HepG2 (cell line): ENCODE measurements at regions not wholly inside any gene's neighbourhood (a gene's known extent, or its start where the extent isn't known, plus 50 kb on each side); places are given as distances from the start of the nearest gene placed in this dataset.

Source experiments
- ATAC-seq: fragments of 200-7000 bp; cut with Tn5 transposase; 3 replicates; pipeline ENCODE4 v1.9.1; 2020; ENCODE audit warnings: mild to moderate bottlenecking, moderate library complexity
- BruUV-seq: library from RNA; stranded (reverse); fragments of 400-500 nt; replicated peaks from 2 replicates; lab custom pipeline; 2021; lab: Mats Ljungman, UMichigan
- CTCF ChIA-PET: fragments of 300-600 bp; formaldehyde crosslinking; extraction: SDS; loops from one replicate; lab custom pipeline; 2021; ENCODE audit warnings: low total read pairs, inconsistent platforms, low intra/inter-chr PET ratio; lab: Yijun Ruan, JAX
- POLR2A ChIA-PET: fragments of 350-600 bp; sonication (Branson Sonifier 250); formaldehyde crosslinking; loops from one replicate; lab custom pipeline; 2020; ENCODE audit warnings: antibody characterized with exemption, inconsistent platforms; lab: Yijun Ruan, JAX
- DNase-seq: peaks from one replicate; pipeline ENCODE4 v3.0.0-alpha.2; 2015; ENCODE audit warnings: low spot score
- FAIRE-seq: peaks from 3 replicates; lab custom pipeline; 2011; peaks lifted over from hg19 to GRCh38; lab: Jason Lieb, UNC
- H2AFZ ChIP-seq: one replicate; pipeline ENCODE4 v1.6.1; 2011; ENCODE audit warnings: low read length, inconsistent platforms
- H3K27ac ChIP-seq: fragments of 300-600 bp; 3 replicates; pipeline ENCODE4 v1.8.0; 2011; ENCODE audit warnings: mixed run types, mild to moderate bottlenecking, mixed read lengths, low read length, inconsistent platforms; ENCODE audit not compliant: insufficient read depth; ENCODE audit errors: extremely low read length
- H3K27me3 ChIP-seq, 2 experiments: fragments of 200-600 bp in 1 of 2; 2 replicates in 1 of 2; 3 replicates in 1 of 2; pipeline versions ENCODE4 v1.6.0 to v1.8.0; 2011; ENCODE audit warnings: low read length in 2 of 2, mild to moderate bottlenecking in 2 of 2, moderate library complexity in 2 of 2, inconsistent platforms in 1 of 2; ENCODE audit not compliant: insufficient read depth in 2 of 2, control insufficient read depth in 1 of 2
- H3K36me3 ChIP-seq, 2 experiments: fragments of 200-600 bp in 1 of 2; replicated peaks in 1 of 2; 2 replicates in 1 of 2; 3 replicates in 1 of 2; pipeline versions ENCODE4 v1.5.1 to v1.8.0; 2011; ENCODE audit warnings: low read length in 2 of 2, inconsistent platforms in 1 of 2; ENCODE audit not compliant: insufficient read depth in 2 of 2, control insufficient read depth in 1 of 2
- H3K4me1 ChIP-seq: 2 replicates; pipeline ENCODE4 v1.5.1; 2012; ENCODE audit warnings: low read length, inconsistent platforms; ENCODE audit not compliant: insufficient read depth
- H3K4me2 ChIP-seq: 2 replicates; pipeline ENCODE4 v1.6.0; 2011; ENCODE audit warnings: low read depth, low read length, inconsistent platforms
- H3K4me3 ChIP-seq, 3 experiments: fragments of 200-600 bp in 1 of 3; sonication (generic), shearing (Covaris generic) in 1 of 3; replicated peaks in 1 of 3; 2 replicates each; pipeline ENCODE4 v1.5.1; 2011 to 2016; ENCODE audit warnings: low read length in 3 of 3, inconsistent platforms in 2 of 3, low read depth in 2 of 3, mild to moderate bottlenecking in 2 of 3, control low read depth in 1 of 3, mixed read lengths in 1 of 3; ENCODE audit not compliant: insufficient read depth in 1 of 3
- H3K79me2 ChIP-seq: one replicate; pipeline ENCODE4 v1.6.1; 2011; ENCODE audit warnings: low read length, inconsistent platforms; ENCODE audit not compliant: insufficient read depth
- H3K9ac ChIP-seq: 2 replicates; pipeline ENCODE4 v1.6.0; 2011; ENCODE audit warnings: mild to moderate bottlenecking, low read depth, low read length, inconsistent platforms; ENCODE audit not compliant: insufficient read depth
- H3K9me3 ChIP-seq: 2 replicates; pipeline ENCODE4 v1.5.1; 2012; ENCODE audit warnings: mild to moderate bottlenecking, low read length
- H4K20me1 ChIP-seq: 2 replicates; pipeline ENCODE4 v1.6.0; 2011; ENCODE audit warnings: inconsistent platforms, mild to moderate bottlenecking, low read length, moderate library complexity; ENCODE audit not compliant: insufficient read depth
- ATF7 ChIP-seq, 2 experiments: fragments of 450-650 bp in 1 of 2; sonication (generic) in 1 of 2; formaldehyde crosslinking in 1 of 2; IDR thresholded peaks; 2 replicates each; pipeline versions ENCODE4 v1.4.0 to v1.6.1; 2016 to 2020; ENCODE audit warnings: antibody characterized with exemption in 1 of 2, mild to moderate bottlenecking in 1 of 2, missing genetic modification reagents in 1 of 2
- KDM1A ChIP-seq: IDR thresholded peaks from 2 replicates; pipeline ENCODE4 v1.6.1; 2016; ENCODE audit warnings: missing compliant biosample characterization
- KLF9 ChIP-seq: IDR thresholded peaks from 2 replicates; pipeline ENCODE4 v1.6.1; 2016; ENCODE audit warnings: low read depth
- MAFK ChIP-seq, 2 experiments: IDR thresholded peaks in 1 of 2; conservative IDR thresholded peaks in 1 of 2; 2 replicates each; pipeline ENCODE4 v1.6.1; 2011; ENCODE audit warnings: improper control_type of control experiment in 2 of 2, low read length in 2 of 2
- MEIS1 ChIP-seq: sonication (generic); formaldehyde crosslinking; IDR thresholded peaks from 2 replicates; pipeline ENCODE4 v1.9.0; 2021; ENCODE audit warnings: mild to moderate bottlenecking, missing genetic modification reagents, moderate library complexity, borderline replicate concordance
- MYPOP ChIP-seq: sonication (generic); formaldehyde crosslinking; IDR thresholded peaks from 2 replicates; pipeline ENCODE4 v1.8.1; 2023; ENCODE audit warnings: mild to moderate bottlenecking, moderate library complexity, missing genetic modification reagents
- NRL ChIP-seq: sonication (generic); formaldehyde crosslinking; IDR thresholded peaks from 2 replicates; pipeline ENCODE4 v1.5.0; 2020; ENCODE audit warnings: missing genetic modification reagents, mild to moderate bottlenecking, moderate library complexity, borderline replicate concordance
- SIN3A ChIP-seq: IDR thresholded peaks from 2 replicates; pipeline ENCODE4 v1.6.1; 2011; ENCODE audit warnings: low read depth, mild to moderate bottlenecking, control low read depth, low read length, borderline replicate concordance
- TSC22D2 ChIP-seq: sonication (generic); formaldehyde crosslinking; IDR thresholded peaks from 2 replicates; pipeline ENCODE4 v1.5.1; 2020; ENCODE audit warnings: missing genetic modification reagents, mild to moderate bottlenecking, borderline replicate concordance
- YEATS4 ChIP-seq: sonication (generic); formaldehyde crosslinking; IDR thresholded peaks from 2 replicates; pipeline ENCODE4 v1.4.0; 2020; ENCODE audit warnings: missing genetic modification reagents, borderline replicate concordance
- ZBTB1 ChIP-seq: sonication (generic); formaldehyde crosslinking; IDR thresholded peaks from 2 replicates; pipeline ENCODE4 v1.4.0; 2020; ENCODE audit warnings: missing genetic modification reagents, borderline replicate concordance
- ZBTB37 ChIP-seq: sonication (generic); formaldehyde crosslinking; IDR thresholded peaks from 2 replicates; pipeline ENCODE4 v1.4.0; 2020; ENCODE audit warnings: mild to moderate bottlenecking, missing genetic modification reagents
- ZMAT3 ChIP-seq: sonication (generic); formaldehyde crosslinking; conservative IDR thresholded peaks from 2 replicates; pipeline ENCODE4 v1.7.0; 2021; ENCODE audit warnings: missing genetic modification reagents
- ZNF496 ChIP-seq: sonication (generic); formaldehyde crosslinking; IDR thresholded peaks from 2 replicates; pipeline ENCODE4 v1.8.1; 2023; ENCODE audit warnings: mild to moderate bottlenecking, moderate library complexity, missing genetic modification reagents; ENCODE audit not compliant: insufficient replicate concordance
- WGBS: methylation state at CpG from one replicate; pipeline ENCODE4 v1.1.6; 2017; ENCODE audit warnings: low lambda C conversion rate; 5-methylcytosine and 5-hydroxymethylcytosine counted together
- in situ Hi-C: cut with HindIII; loops from 2 replicates; pipeline ENCODE4 v1.10.0; 2017; ENCODE audit warnings: low pct_unique_long_range_greater_than_20kb; ENCODE audit not compliant: extremely low pct_ligation_motif_present
- intact Hi-C: fragments of 100-400 bp; cut with micrococcal nuclease; formaldehyde crosslinking; loops from one replicate; pipeline ENCODE4 v1.10.0; 2022; ENCODE audit not compliant: unreplicated experiment

GRCh38 chr4:175927121-175927520, 115.1 kb upstream of the GPM6A start:
- no peaks in the 10 kb centered on the region for H3K36me3 ChIP-seq
- H3K4me2 ChIP-seq, result no peak overlapping the region
- BruUV-seq, result no TSS peak
- H3K79me2 ChIP-seq, result no peaks in the 10 kb centered on the region
- no peak overlapping the region for H2AFZ ChIP-seq
- DNase-seq (no peak), FAIRE-seq (no peak), ATAC-seq (no peak)
- TF ChIP-seq KLF9 (CRISPR knock-in tag) (no peak), ZNF496 (CRISPR knock-in tag) (no peak), SIN3A (no peak), MEIS1 (CRISPR knock-in tag) (no peak), ZMAT3 (CRISPR knock-in tag) (no peak), YEATS4 (no peak), ZBTB37 (CRISPR knock-in tag) (no peak), MYPOP (CRISPR knock-in tag) (no peak), MAFK (conservative IDR thresholded peaks at IDR 0.05 in 1 of 2, IDR thresholded peaks at IDR 0.05 in 1 of 2; ENCODE audit: low read length in 2 of 2) (no peak), KDM1A (no peak), NRL (no peak), TSC22D2 (CRISPR knock-in tag) (no peak), ZBTB1 (CRISPR knock-in tag) (no peak), ATF7 (IDR thresholded peaks at IDR 0.05) (no peak), ATF7 (CRISPR knock-in tag; IDR thresholded peaks at IDR 0.05) (no peak)
- H3K4me1 ChIP-seq, result no peaks in the 10 kb centered on the region
- H3K4me3 ChIP-seq, result no peak overlapping the region
- no peaks in the 10 kb centered on the region for H4K20me1 ChIP-seq
- H3K27ac ChIP-seq, result no peak overlapping the region
- WGBS, result 14% methylated on average over 5 of the region's 5 CpGs
- in situ Hi-C loops (loop anchor here (25.0 kb wide), 1 partner anchor 410 kb away; no protein-coding TSS in a partner anchor), intact Hi-C loops (no loop called here)
- no peaks in the 10 kb centered on the region for H3K9me3 ChIP-seq
- H3K9ac ChIP-seq, result no peak overlapping the region
- ChIA-PET POLR2A (no interaction called here), CTCF (no interaction called here)
- H3K27me3 ChIP-seq, result no peaks in the 10 kb centered on the region; a peak in 1 of 5 replicates
